ENCODE measurements at regions not wholly inside any gene's neighbourhood (a gene's known extent, or its start where the extent isn't known, plus 50 kb on each side); places are given as distances from the start of the nearest gene placed in this dataset.

DNA sequence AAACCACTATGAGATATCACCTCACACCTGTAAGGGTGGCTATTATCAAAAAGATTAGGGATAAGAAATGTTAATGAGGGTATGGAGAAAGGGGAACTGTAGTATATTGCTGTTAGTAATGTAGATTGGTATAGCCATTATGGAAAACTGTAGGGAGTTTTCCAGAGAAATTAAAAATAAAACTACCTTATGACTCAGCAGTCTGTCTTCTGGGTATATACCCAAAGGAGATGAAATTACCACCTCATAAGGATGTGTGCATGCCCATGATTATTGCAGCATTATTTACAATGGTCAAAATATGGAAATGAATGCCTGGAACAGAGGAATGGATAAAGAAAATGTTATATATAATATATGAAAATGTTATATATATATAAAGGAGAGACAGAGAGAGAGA, 303.8 kb downstream of the METTL15 start:
- no peak for TF ChIP-seq TAF1 (IDR thresholded peaks at IDR 0.05; ENCODE audit: low read depth, low read length)
- no peak for TF ChIP-seq POLR2AphosphoS5 (IDR thresholded peaks at IDR 0.05; ENCODE audit: low read depth, low read length)
- TF ChIP-seq POLR2A (IDR thresholded peaks at IDR 0.05; ENCODE audit: low read depth, low read length), result no peak
